ENCODE measurements at regions not wholly inside any gene's neighbourhood (a gene's known extent, or its start where the extent isn't known, plus 50 kb on each side); places are given as distances from the start of the nearest gene placed in this dataset.

DNA sequence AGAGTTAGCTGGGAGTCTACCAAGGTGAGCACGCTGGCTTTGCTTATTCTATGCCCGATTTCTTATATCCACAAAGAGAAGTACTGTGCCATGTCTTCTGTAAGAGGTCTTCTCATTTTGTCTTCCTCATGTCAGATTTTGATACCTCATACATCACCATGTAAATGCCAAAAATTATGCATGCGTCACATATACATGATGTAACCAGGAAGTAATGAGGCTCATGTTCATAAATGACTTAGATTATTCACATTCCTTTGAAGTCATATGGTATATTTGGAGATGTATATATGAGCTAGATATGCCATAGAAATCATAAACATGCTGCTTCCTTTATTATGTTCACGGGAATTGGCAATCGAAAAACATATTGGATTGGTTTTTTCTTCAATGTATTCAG, 97.7 kb upstream of the CELF2 start:
- DNase-seq: no peak

DNA sequence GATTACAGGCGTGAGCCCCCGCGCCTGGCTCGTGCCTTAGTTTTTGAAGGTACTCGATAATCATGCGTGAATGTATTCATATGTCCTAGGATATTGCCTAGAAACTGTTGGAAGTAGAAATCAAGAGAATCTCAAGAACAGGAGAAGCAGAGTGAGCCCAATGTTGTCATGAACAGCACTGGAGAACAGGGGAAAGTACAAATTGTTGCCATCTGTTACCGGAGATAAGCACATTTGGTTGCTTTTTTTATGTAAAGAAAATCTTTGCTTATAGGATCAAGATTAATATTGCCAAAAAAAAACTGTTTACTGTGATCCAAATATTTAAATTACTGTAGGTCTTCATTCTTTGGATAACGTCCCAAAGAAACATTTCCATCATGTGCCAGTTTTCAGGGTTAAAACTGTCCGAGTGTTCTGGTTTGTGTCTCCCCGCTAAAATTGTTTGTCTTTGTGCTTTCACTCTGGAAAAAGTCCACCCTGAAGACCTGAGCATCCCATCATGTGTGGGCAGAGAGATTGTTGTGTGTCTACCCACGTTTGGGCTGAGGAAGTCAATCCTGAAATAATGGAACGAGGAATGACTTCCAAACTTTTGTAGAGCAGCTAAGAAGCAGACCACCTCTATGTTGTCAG, 95.7 kb upstream of the CELF2 start:
- no peak for DNase-seq

DNA sequence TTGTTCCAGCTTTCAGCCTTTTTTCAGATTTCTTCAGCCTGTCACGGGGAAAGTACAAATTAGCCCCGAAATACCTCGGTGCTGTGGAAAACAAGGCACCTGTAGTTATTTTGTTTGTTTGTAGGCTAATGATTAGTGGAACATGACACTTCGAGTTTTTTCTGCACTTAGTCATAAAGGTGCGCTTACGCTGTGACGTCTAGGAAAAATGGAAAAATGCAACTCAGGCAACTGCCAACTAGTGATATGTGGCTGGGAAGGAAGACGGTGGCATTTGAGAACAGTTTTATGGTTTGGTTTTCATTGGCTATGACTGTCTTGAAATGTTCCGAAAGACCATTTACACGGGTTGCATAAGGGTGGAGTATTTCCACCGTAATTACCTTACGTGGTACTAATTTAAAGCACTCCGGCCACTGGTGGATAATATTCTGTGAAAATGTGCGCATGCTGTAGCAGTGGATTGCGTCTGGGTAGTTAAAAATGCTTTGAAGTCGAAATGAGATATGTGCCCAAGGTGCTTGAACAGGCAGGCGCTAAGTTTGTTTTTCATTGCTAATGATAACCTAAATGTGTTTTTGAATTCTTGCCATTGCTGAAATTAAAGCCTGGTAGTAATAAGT, 94.5 kb upstream of the CELF2 start:
- no peak for DNase-seq

DNA sequence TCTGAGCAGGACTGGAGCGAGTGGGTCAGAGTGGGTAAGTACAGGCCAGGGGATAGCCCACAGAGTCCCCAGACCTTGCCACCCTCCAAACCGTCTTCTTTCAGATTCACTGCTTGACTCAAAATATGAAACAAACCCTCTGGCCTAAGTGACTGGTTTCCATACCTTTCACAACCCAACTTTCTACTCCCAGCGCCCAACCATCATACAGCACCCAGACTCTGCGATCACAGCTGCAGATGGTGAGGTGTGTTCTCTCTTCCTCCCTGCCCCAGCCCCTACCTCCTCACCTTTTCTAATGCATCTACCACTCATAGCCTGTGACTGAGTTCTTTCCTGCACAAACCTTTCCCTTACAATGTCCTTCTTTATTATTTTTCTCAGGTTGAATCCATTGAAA, 92.0 kb upstream of the CELF2 start:
- DNase-seq: no peak

DNA sequence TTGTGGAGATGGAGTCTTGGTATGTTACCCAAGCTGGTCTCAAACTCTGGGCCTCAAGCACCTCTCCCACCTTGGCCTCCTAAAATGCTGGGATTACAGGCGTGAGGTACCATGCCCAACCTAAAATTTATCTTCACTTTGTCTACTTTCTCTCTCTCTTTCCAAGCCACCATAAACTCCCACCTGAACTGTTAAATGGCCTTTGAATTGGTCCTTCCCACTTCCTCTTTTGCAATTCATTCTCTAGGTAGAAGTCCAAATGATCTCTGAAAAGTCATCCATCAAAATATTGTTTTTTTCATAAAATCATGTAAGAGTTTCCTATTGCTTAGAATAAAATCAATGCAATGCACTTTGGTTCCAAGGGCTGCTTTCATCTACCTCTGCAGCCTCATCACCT, 90.1 kb upstream of the CELF2 start:
- DNase-seq: no peak

DNA sequence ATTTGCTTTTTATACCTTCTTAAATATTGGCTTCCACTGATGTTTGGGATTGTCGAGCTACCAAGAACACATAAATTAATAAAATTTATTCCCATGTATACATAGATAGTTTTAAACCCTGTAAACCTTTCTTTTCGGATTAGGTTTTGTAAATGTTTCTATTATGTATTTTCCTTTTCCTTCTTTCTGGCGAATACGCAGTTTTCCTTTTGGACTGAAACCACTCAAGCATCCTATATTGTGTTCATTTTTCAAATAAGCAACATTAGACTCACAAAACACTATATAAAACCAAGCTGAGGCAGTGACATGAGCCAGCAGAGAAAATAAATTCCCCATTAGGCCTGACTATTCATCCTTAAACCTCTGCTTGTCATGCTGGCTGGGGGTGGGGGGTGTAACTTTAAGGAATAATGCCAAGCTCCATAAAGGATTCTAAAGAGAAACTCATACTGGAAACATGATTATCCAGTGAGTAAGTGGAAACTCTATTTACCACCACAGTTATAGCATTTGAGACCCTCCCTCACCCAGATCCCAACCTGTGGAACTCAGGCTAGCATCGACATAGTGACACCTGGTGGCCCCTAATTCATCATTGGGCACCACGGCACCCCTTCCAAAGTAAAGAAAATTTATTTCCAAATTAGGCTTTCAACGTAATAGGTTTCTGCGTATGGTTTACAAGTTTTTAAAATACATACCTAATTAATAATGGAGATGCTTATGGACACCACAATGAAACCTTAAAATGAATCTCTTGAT, 86.5 kb upstream of the CELF2 start:
- no peak for DNase-seq

DNA sequence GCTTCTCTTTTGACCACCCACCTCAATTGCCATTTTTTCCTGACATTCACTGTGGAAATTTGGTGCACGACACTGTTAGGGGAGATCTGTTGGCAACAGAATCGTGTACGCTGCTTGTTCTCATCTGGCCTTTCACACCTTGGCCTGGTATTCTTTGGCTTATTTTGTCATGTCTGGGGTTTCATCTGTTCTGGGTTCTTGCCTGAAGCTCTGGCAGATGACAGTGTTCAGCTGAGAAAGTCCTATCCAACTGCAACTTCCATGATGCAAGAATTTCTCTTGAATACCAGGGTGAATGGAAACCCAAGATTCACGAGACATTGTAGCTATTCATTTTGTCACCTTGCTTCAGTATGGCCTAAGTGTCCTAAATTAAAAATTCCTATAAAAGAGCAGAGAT, 82.6 kb upstream of the CELF2 start:
- no peak for DNase-seq

DNA sequence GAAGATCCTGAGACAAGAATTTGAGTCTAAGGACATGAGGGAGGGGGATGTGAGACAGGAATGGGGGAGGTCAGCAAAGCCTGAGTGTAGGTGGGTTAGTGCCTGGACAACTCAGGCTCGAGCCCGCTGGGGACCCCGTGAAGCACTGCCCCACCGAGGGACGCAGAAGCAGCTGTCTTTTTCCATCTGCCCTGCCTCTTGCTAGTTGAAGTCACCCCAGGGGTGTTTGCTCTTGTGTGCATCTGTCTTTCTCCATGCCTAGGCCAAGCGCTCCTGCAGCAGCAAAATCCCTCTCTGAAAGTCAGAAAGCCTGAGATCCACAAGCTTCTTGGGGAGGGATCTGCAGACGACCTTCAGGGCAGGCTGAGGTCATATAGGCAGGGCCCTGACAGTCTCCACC, 79.0 kb upstream of the CELF2 start:
- DNase-seq: no peak

DNA sequence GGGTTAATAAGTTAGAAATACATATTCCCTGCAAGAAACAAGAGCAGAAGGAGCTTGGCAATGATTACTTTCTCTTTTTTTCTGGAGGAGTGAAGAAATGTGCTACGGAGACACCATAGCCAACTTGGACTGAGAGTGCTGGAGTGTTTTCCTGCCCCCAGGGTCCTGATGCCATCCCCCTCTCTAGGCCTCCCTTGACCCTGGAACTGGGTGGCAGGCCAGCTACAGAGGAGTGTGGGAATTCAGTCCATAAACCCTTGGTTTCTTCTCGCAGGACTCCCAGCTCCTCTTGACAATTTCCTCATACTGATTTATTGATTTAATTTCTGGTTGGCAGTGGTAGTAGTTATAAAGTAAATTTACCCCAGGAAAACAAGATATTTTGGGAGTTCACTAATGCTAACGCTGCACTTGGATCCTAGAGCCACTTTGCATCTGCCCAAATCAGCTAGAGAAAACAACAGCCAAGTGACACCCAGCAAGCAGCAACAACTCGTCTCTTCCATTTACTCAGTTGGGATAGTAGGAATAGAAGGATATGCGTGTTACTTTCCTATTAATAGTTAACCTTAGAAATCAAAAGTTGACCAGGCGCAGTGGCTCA, 76.4 kb upstream of the CELF2 start:
- no peak for DNase-seq

DNA sequence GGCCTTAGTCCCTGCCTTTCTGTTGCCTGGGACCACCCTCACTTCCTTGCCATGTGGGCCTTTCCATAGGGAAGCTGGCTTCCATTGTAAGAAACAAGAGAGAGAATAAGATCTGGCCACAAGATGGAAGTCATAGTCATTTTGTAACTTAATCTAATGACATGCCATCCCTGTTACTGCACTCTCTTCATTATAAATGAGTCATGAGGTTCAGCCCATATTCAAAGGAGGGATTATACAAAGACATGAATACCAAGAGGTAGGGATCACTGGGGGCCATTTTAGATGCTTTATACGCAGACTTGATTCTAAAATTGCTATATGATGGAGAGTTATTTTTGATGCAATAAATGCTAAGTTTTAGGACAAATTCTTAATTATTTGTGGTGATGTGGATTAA, 75.2 kb upstream of the CELF2 start:
- DNase-seq: no peak

DNA sequence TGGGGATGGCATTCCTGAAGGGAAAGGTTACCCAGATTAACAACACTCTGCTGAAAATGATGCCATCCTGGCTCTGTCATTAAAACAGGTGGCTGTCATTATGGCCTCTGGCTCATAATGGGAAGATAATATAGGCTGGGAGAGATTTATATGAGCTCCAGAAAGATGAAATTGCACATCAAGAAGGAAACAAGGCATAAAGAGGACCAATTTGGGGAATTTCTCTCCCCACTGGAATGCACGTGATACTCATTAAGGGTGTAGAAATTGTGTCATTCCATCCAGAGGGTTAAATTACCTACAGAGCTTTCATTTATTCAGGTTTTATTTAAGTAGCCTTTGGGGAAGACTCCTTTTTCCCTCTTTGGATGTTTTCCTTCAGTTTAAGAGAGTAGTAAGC, 71.6 kb upstream of the CELF2 start:
- DNase-seq: no peak

DNA sequence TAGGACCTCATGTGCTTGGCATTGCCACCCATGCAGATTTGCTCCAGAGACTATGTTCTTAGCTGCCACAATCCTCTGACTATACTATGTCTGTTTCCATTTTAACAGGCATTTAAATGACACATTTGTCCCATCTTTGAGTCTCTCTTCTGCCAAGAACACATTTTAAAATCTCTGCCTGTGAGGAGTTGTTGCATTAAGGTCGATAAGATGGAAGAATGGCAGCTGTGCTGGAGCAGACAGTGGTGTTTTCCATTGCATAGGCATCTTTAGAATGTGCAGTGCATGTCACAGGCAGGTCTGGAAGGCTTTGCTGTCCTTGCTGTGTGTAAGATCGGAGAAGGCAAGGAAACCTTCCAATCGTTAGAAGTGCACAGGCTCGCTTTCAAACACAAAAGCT, 70.9 kb upstream of the CELF2 start:
- no peak for DNase-seq

DNA sequence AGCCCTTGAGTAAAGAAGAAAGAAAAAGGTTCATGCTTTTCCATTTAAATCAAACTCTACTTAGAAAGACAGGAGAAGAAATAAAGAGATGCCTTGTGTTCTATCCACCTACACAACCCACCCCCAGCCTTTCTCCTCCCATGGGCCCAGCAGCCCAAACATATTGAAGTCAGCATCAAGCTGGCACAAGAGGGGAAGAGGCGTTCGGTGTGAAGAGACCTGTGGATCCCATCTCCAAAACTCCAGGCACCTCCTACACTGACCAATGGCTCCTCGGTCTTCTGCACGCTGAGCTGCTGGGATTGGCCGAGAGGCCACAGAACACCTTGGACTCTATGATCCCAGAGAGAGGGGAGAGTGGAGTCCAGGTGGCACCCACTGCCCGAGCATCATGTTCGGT, 66.0 kb upstream of the CELF2 start:
- no peak for DNase-seq

DNA sequence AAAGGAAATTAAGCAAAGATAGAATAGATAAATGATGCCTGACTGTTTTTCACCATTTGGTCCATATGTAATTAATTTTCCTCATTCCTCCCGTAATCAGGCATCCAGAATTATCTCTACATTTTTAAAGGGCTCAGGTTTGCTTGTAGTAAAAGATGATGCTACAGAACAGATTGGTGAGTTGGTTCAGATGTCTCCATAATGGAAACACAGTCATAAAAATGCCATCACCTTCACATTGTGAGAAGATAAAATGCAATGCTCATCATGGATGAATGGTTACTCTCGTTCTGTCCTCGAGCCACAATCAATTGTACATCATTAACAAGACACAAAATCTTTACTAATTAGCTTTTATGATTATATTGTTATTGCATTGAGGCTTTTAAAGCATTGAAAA, 64.9 kb upstream of the CELF2 start:
- no peak for DNase-seq

DNA sequence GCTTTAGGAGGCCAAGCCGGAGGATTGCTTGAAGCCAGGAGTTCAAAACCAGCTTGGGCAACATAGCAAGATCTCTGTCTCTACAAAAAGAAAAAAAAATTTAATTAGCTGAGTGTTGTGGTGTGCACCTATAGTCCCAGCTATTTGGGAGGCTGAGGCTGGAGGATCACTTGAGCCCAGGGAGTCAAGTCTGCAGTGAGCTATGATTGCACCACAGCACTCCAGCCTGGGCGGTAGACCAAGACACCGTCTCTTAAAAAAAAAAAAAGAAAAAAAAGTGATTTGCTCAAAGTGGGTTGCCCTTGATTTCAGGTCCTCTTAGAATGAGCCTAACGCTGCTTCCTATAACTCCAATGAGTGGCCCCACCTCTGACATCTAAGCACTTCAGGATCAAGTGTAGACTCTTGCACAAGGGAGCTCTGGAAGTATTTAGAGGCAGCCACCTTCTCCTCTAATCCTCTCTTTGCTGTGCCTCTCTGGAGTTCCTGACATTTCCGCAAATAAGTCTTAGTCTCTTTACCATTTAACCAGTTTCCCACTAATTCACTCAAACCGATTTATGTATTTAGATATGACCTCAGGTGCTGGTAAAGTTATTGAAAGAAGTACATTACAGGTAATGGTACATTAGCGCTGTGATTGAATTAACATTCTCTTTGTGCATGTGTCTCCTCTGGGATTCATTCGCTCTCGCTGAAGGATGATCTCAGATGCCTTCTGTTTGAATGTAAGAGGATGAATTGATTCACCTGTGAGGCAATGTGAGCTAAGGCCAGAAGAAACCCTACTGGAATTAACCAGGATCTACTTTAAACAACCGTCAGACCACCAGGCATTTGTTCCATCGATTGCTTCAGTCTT, 60.8 kb upstream of the CELF2 start:
- no peak for DNase-seq

DNA sequence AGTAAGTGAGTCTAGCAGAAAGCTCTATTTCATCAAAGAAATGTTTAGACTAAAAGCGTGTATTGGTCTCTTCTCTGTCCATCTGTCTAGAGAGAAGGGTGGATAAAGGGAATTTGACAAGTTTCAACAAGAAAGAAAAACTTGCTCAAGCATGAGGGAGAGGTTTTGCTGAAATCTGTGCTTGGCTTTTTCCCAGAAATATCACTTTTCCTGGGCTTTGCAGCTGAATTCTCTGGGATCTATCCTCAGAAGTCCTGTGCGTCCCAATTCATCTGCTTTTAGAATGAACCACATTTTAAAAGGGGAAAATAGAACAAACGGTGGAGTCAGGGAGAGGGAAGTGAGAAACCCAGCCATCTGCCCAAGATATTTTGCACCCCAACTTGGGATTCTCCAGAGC, 59.6 kb upstream of the CELF2 start:
- no peak for DNase-seq

DNA sequence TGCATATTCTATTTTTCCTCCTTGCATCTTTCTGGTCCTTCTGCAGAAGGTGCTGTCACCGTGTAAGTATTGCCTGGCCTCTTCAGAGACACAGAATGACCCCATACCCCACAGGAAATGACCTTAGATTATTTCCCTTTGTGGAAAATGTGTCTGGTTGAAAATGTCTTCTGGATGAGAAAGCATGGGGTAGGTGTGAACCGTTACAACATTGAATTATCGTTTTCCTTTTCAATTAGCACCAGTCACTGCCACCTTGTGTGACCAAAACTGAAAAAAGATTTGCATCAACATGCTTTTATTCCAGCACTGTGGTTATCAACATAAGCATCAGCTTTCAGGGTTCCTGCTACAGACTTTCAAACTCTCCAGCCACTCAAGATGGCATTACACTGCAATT, 58.0 kb upstream of the CELF2 start:
- no peak for DNase-seq

DNA sequence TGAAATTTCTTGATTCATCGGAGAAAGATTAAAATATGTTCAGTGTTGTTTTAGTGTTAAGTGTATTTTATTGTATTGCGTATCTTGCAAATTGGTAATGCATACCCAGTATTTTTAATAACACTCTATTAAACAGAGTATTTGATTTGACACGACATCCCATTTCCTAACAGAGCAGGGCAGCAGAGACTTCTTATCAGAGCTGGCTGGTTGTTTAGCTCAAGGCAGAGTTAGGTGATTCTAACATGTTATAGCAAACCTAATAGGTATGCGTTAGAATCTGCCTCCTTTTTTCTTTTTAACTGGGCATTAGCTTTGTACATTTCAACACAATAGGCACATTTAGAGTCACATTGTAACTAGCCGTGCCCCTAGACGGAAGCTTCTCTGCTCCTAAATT, 57.1 kb upstream of the CELF2 start:
- no peak for DNase-seq

DNA sequence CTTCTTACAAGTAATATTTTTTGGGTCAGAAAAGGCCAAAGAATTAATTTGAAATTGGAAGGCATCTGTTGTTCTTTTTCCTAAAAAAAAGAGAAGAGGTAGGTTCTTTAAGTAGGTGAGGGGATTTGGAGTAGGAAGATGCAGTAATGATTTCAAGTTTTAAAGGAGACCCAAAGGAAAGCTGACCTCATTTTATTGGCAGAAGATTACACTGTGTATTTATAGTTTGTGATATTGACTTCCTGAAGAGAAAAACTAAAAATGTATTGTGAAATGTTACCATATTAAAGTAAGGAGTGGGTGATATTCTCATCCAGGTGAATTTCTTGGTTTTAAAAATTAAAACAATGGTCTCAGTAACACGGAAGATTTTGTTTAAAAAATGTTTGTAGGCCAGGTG, 56.6 kb upstream of the CELF2 start:
- DNase-seq: no peak

DNA sequence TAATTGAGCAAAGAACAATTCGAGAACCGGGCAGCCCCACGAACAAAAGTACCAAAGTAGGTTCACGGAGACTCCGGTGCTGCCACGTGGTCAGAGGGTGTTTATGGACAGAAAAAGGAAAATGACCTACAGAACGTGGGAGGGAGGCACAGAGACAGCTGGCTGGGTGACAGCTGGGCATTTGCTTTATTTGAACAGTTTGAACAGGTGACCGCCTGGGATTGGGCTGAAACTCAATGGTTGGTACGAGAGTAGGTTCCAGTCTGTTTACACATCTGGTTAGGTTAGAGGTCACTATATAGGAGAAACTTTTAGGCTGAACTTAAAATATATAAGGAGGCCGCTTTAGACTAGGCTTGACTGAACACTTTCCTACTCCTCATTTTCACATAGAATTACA, 50.6 kb upstream of the CELF2 start:
- no peak for DNase-seq

DNA sequence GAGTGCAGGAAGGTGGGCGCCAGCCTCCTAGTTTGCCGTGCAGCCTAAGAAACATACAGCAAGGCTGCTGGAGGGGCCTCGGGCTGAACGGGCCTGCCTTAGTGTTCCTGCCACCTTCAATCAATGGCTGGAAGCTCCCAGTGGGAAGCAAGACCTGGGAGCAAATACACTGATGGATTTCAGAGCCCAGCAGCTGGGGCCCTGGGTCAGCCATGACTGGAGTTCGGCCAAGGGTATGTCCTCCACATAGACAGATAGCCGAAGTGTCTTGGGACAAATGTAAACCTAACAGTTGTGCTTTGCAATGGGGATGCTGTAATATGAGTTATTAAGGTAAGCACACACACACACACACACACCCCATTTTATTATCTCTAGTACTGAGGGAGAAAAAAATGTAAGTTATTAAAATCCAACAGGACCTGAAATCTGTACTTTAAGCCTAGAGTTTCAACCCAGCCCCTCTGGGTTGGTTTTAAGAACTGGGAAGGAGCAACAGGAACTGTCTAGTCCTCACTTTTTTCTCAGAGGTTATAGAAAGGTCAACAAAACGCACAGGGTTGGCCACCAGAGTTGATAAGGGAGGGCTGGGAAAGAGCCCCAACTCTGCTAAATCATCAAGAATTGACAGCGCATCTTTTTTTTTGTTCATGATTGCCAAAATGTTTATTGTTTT, 50.0 kb upstream of the CELF2 start:
- DNase-seq: no peak
